ENCODE measurements at regions not wholly inside any gene's neighbourhood (a gene's known extent, or its start where the extent isn't known, plus 50 kb on each side); places are given as distances from the start of the nearest gene placed in this dataset.

- H3K4me1 ChIP-seq (ENCODE audit: control insufficient read depth, insufficient read depth, low read length): no peaks in the 10 kb centered on the region
- no TSS peak for BruUV-seq (replicated peaks)
- intact Hi-C loops (cut with micrococcal nuclease; ENCODE audit: unreplicated experiment) (no loop called here), in situ Hi-C loops (cut with HindIII; ENCODE audit: low pct_unique_long_range_greater_than_20kb, low sequenced_read_pairs) (no loop called here)
- TF ChIP-seq, protein P1, sequence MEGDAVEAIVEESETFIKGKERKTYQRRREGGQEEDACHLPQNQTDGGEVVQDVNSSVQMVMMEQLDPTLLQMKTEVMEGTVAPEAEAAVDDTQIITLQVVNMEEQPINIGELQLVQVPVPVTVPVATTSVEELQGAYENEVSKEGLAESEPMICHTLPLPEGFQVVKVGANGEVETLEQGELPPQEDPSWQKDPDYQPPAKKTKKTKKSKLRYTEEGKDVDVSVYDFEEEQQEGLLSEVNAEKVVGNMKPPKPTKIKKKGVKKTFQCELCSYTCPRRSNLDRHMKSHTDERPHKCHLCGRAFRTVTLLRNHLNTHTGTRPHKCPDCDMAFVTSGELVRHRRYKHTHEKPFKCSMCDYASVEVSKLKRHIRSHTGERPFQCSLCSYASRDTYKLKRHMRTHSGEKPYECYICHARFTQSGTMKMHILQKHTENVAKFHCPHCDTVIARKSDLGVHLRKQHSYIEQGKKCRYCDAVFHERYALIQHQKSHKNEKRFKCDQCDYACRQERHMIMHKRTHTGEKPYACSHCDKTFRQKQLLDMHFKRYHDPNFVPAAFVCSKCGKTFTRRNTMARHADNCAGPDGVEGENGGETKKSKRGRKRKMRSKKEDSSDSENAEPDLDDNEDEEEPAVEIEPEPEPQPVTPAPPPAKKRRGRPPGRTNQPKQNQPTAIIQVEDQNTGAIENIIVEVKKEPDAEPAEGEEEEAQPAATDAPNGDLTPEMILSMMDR (IDR thresholded peaks at IDR 0.05): no peak
- no peak for TF ChIP-seq REST (IDR thresholded peaks at IDR 0.05; ENCODE audit: insufficient read depth in 1 of 2, low read depth in 2 of 2, low read length in 1 of 2)
- TF ChIP-seq SIN3A (IDR thresholded peaks at IDR 0.05; ENCODE audit: borderline replicate concordance, insufficient read depth, low read depth, low read length): no peak
- no peak for TF ChIP-seq POLR2AphosphoS5 (IDR thresholded peaks at IDR 0.05; ENCODE audit: low read depth, low read length)
- TF ChIP-seq TCF7L2 (IDR thresholded peaks at IDR 0.05; ENCODE audit: low read depth, low read length): no peak
- H3K27me3 ChIP-seq (ENCODE audit: control insufficient read depth, insufficient read depth, low read length): no peaks in the 10 kb centered on the region
- no peak overlapping the region for H3K27ac ChIP-seq (ENCODE audit: low read length)
- H3K9me3 ChIP-seq (ENCODE audit: control insufficient read depth, insufficient read depth, low read depth, low read length): peaks cover 9% of the 10 kb centered on the region; the same call in 1 of the 2 replicates
- H3K36me3 ChIP-seq (ENCODE audit: control insufficient read depth, insufficient read depth, low read length): no peaks in the 10 kb centered on the region
- ATAC-seq (no peak), DNase-seq (ENCODE audit: low read depth, low spot score) (no peak)
- ChIA-PET POLR2A (no interaction called here), CTCF (no interaction called here)
- no peak overlapping the region for H3K4me3 ChIP-seq (ENCODE audit: low read depth in 2 of 2, low read length in 2 of 2)
Observed at GRCh38 chr12:59155448-59155847, 235.1 kb upstream of the LRIG3 start.

GRCh38 chr12:59151243-59151642, 230.9 kb upstream of the LRIG3 start:
- DNase-seq (ENCODE audit: low read depth, low spot score) (no peak), ATAC-seq (no peak)
- intact Hi-C loops (cut with micrococcal nuclease; ENCODE audit: unreplicated experiment): no loop called here
- ChIA-PET POLR2A (no interaction called here), CTCF (interaction anchor here (0.7 kb wide), 1 partner anchor 1668 kb away, joined by 3 read pairs; no protein-coding TSS in a partner anchor)
- H3K36me3 ChIP-seq (ENCODE audit: control insufficient read depth, insufficient read depth, low read length): no peaks in the 10 kb centered on the region
- H3K4me3 ChIP-seq (ENCODE audit: low read depth in 2 of 2, low read length in 2 of 2): no peak overlapping the region
- H3K9me3 ChIP-seq (ENCODE audit: control insufficient read depth, insufficient read depth, low read depth, low read length): peaks cover 9% of the 10 kb centered on the region; the same call in 1 of the 2 replicates
- no peaks in the 10 kb centered on the region for H3K27me3 ChIP-seq (ENCODE audit: control insufficient read depth, insufficient read depth, low read length)
- BruUV-seq (replicated peaks): no TSS peak
- in situ Hi-C loops (cut with HindIII; ENCODE audit: low pct_unique_long_range_greater_than_20kb, low sequenced_read_pairs): no loop called here
- no peak overlapping the region for H3K27ac ChIP-seq (ENCODE audit: low read length)
- no peaks in the 10 kb centered on the region for H3K4me1 ChIP-seq (ENCODE audit: control insufficient read depth, insufficient read depth, low read length)
- TF ChIP-seq SIN3A (IDR thresholded peaks at IDR 0.05; ENCODE audit: borderline replicate concordance, insufficient read depth, low read depth, low read length) (no peak), REST (IDR thresholded peaks at IDR 0.05; ENCODE audit: insufficient read depth in 1 of 2, low read depth in 2 of 2, low read length in 1 of 2) (no peak), TCF7L2 (IDR thresholded peaks at IDR 0.05; ENCODE audit: low read depth, low read length) (no peak)
